NCI-H1417 treated with DMSO at 0.1 percent for 48 hours (cell line): ENCODE measurements at regions not wholly inside any gene's neighbourhood (a gene's known extent, or its start where the extent isn't known, plus 50 kb on each side); places are given as distances from the start of the nearest gene placed in this dataset.
"Not testable (repeated sequence)": the region's sequence is repeated elsewhere in the genome, so short reads cannot be mapped to it uniquely, and the experiment has no call there.

ENCODE experiments used
- DNase-seq: peaks from one replicate; lab custom pipeline; 2025; lab: John Stamatoyannopoulos, UW

DNA sequence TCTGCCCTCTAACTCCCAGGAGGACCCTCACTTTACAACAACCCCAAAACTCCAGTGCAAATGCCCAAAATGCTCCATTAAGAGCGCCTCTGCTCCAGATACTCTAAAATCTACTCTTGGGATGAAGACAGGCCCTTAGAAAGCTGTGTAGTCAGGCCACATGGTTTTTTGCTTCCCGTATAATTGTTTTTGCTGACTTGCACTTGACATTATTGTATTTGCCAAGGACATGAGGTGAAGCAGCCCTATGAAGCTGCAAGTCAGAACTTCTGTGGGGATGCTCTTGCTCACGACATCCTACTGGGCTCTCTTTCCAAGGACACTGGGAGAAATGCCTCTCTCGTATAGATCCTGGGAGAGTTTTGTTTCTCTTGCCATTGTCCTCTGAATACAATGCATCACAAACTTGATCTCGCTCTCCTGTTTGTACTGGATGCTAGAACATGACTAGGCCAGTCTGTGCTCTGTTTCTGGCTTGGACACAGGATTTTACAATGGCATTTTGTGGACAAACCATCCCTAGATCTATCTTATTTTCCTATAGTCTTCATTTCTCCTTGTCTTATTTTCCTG lies 177.2 kb upstream of the DTNBP1 start:
- no peak for DNase-seq

DNA sequence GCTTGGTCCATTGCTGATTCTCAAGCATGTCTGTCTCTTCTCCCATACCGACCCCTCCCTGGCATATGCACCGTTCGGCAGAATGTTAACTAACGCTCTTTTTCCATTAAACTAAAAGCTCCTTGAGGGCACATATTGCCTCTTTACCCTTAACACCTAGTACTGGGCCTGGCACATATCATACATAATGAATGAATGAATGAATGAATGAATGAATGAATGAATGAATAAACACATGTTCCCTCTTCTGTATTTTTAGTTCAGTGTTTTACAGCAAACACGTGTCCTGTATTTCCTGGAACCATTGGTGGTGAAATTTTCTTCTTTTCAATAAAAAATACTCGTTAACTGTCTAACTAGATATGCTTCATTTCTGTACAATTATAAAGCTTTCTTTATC lies 174.4 kb upstream of the DTNBP1 start:
- no peak for DNase-seq

DNA sequence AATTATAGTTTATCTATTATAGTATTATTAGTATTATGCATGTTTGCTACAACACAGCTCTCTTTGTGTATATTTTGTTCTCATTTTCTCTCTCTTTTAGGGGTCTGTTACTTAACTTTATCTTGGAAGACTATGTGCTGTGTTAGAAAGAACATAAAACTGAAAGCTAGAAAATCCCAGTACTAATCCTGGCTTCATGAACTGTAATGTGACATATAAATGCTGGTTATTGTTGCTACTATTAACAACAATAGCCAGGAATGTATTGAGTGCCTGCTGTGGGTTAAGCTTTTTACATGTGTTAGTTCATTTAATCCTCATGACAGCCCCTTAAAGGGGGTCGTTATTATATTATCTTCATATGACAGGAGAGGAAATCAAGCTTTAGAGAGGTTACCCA lies 170.0 kb upstream of the DTNBP1 start:
- DNase-seq, result no peak

DNA sequence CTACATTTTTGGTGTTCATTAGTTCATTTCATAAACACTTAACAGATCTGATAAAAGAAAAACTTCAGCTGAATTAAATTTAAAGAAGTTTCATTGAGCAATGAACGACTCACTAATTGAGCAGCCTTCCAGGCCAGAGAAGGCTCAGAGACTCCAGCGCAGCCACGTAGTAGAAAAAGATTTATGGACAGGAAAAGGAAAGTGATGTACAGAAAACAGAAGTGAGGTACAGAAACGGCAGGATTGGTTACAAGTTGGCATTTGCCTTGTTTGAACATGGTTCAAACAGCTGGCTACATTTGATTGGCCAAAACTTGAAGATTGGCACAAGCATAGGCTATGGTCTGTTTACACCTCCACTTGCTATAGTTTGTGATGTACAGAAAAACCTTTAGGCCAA lies 166.3 kb upstream of the DTNBP1 start:
- no peak for DNase-seq

DNA sequence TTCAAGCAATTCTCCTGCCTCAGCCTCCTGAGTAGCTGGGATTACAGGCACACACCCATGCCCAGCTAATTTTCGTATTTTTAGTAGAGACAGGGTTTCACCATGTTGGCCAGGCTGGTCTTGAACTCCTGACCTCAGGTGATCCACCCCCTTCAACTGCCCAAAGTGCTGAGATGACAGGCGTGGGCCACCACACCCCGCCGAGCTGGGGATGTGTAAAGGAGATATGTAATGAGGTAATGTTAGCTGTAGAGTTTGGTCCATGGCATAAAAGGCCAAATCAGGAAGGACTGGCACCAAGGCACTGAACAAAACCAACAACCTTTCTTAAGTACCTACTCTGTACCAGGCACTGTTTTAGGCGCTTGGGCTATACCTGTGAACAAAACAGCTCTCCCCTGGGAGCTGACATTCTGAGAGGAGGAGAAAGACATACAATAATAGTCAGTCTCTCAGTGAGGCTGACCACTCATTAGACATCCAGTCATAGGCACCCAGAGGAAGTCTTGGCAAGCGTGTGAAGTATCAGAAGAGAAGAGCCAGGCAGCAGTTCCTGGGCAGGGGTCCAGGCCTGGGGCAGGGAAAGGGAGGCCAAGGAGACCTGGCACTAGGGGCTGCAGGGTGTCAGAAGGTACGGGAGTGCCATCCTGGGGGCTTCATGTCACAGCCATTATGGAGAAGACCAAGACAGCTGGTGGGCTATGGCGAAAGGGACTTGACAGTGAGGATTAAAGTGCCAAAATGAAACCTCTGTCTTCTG lies 164.8 kb upstream of the DTNBP1 start:
- no peak for DNase-seq

DNA sequence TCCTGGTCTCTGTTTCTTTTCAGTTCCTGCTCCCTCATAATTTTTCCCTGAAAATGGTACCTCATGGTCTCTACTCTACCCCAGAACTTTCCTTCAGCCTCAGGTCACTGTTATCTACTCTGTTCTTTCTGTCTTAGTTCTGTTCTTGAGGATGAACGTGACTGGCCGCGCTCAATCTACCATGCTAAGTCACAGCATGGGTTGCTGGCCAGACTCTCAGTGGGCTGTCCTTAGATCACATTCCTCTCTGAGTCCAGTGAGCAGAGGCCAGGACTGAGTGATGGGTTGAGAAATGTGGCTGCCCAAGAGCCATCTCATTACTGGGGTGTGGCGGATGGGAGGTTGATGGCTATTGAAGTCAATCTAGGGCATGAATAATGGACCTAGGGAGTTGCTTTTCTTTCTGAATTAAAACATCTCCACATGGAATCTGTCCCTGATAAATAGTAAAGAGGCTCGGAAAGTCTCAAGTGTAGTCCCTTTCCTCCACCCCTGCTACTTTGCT lies 164.0 kb upstream of the DTNBP1 start:
- no peak for DNase-seq

DNA sequence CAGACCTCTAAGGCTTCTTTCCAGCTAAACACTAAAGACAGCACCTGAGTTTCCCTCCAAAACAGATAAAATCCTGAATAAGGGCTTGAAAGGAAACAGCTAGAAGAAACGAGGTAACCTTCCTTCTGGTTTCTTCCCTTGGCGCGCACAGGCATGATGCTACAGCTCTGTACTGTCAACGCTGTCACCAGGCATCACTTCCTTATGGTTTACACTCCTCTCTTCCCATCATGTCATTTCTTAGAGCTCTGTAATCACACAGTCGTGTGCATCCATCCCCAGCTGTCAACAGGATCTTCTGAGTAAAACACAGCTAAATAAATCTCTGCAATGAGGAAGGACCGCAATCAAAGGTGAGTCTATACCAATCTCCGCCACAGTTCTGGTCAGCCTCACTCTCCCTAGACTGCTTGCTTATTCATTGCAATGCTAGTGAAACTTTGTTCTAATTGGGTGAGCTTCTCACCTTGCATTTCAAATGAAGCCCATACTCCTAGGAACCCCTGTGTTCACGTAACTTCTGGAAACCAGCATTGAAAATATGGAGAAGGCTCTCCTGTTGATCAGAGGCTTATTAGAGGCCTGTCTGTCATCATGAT lies 162.6 kb upstream of the DTNBP1 start:
- no peak for DNase-seq

DNA sequence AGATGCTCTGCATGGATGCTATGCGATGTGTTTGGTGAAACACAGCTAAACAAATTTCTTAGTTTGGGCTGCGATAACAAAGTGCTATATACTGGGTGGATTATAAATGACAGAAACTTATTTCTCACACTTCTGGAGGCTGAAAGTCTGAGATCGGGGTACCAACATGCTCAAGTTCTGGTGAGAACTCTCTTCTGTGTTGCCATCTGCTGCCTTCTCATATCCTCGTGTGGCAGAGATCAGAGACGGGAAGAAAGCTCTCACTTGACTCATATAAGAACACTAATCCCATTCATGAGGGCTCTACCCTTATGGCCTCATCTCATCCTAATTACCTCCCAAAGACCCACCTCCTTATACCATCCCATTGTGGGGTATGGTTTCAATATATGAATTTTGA lies 162.0 kb upstream of the DTNBP1 start:
- DNase-seq, result no peak

DNA sequence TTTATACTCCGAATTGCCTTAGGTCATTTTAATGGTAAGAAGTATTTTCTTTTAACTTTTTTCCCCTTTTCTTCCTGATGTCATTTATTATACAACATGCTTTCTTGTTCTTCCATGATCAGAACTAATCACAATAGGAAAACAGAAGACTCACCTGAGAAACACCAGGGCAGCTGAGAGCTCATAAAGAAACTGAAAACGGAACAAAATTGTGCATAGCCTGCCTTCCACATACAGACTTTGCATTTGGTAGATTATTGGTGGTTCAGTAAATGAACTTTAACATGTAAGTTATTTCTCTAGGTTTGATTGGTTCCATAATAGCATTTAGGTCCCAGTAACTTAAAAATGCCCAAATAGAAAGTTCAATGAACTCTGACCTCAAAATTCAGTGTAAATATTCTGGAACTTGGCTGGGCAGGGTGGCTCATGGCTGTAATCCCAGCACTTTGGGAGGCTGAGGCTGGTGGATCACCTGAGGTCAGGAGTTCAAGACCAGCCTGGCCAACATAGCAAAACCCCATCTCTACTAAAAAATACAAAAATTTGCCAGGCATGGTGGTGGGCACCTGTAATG lies 161.1 kb upstream of the DTNBP1 start:
- no peak for DNase-seq

DNA sequence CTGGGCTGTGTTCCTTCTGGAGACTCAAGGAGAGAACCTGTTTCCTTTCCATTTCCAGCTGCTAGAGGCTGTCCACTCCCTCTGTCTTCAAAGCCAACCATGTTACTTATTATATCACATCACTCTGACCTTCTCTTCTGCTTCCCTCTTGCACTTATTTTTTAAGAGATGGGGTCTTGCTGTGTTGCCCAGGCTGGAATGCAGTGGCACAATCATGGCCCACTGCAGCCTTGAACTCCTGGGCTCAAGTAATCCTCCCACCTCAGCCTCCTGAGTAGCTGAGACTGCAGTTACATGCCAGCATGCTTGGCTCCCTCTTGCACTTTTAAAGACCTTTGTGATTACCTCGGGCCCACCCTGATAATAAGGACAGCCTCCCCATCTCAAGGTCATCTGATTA lies 160.0 kb upstream of the DTNBP1 start:
- DNase-seq, result no peak

DNA sequence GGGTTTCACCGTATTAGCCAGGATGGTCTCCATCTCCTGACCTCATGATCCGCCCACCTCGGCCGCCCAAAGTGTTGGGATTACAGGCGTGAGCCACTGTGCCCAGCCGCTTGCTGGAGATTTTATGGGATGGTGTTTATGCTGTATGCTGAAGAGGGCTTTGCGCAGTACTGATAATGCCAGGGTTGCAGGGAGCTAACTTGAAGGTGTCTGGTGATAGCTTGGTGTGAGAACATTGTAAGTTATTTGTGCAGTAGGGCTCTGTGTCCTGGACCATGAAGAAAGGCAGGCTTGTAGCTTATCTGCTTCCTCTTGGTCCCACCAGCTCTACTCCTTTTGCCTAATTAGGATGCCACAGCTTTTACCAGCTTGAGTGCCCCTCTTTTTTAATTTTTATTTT lies 157.0 kb upstream of the DTNBP1 start:
- no peak for DNase-seq

DNA sequence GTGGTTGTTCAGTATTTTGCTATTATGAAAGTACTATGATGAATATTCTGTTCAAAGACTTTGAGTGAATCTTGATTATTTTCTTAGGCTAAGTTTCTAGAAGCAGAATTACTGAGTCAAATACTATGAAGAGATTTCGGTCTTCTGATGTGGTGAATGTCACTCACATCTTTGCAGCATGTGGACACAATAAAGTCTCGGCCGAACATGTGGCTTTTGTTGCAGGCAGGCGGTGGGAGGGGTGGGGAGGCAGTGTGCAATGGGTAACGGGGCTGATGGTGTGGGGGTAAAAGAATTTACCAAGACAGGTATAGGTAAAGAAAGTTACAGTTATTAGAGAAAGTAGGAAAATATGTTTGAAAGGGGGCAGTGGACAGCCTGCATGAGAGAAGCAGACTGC lies 156.4 kb upstream of the DTNBP1 start:
- no peak for DNase-seq

DNA sequence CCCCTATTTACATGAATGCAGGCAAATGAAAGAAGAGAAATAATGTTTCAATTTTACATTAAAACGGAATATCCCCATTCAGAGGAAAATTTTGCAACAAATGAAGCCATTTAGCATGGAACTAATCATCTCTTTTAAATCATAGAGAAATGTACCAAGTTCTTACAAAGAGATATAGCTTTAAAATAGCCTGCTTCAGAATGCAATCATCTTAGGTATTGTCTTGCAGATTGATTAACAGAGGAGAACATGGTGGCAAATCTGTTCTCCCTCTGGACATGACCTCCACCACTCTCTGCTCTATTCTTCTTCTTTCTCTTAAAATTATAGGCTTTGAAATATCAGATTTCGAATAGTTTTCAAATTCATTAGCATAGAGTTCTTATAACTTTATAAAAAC lies 155.7 kb upstream of the DTNBP1 start:
- no peak for DNase-seq

DNA sequence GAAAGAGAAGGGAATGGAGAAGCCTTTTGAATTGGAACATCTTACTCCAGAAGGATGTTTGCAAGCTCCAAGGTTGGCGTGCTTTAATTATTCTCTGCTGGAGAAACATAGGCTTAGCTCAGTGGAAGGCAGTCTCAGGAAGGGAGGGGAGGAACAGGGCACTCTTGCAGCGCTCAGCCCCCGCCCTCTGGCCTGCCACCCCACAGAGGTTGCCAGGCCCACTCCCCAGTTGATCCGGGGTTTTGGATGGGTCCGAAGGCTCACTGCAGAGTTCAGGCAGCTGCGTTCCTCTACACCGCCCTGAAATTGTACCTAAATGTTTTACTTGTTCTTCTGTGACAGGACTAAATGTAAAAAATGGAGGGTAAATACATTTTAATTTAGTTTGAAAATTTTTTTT lies 155.2 kb upstream of the DTNBP1 start:
- no peak for DNase-seq

DNA sequence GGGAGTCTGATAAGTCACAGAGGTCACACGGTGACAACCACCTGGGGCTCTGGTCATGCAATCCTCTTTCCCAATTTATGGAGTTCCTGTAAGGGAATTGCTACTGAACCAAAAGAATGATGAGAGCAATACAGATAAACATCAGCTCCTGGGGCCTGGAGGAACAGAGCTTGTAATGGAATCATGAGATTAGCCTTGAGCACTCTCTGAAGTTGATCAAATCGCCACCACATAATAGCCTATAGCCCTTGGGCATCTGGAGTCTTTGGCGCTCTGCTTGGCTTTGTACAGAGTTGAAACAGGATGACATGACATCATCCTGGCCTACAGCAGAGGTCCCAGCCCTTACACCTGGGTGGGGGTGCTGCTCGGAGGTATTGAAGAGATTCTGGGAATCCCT lies 154.3 kb upstream of the DTNBP1 start:
- no peak for DNase-seq

DNA sequence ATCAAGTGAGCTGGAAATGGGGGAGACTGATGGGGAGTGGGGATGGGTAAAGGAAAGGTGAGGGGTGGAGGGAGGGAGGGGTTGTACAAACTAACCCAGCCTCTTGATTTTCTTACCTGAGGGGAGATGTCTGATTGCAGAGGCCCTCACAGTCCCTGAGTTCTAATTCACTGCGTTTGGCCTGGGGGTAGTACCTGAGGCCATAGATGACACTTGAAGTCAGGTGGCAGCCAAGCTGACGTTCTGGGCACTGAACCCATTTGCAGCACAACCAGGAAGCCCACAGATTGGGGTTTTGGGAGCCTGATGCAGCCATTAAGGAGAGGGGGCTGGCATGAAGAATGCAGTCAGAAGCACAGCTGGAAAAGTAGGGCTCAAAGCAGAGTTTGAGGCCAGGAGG lies 153.8 kb upstream of the DTNBP1 start:
- DNase-seq, result no peak

DNA sequence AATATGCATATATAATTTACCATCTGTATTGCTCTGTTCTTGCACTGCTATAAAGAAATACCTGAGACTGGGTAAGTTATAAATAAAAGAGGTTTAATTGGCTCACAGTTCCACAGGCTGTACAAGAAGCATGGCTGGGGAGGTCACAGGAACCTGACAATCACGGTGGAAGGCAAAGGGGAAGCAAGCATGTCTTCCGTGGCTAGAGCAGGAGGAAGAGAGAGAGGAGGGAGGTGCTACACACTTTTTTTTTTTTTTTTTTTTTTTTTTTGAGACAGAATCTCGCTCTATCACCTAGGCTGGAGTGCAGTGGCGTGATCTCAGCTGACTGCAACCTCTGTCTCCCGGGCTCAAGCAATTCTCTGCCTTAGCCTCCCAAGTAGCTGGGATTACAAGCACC lies 150.9 kb upstream of the DTNBP1 start:
- DNase-seq, result not testable (repeated sequence)

DNA sequence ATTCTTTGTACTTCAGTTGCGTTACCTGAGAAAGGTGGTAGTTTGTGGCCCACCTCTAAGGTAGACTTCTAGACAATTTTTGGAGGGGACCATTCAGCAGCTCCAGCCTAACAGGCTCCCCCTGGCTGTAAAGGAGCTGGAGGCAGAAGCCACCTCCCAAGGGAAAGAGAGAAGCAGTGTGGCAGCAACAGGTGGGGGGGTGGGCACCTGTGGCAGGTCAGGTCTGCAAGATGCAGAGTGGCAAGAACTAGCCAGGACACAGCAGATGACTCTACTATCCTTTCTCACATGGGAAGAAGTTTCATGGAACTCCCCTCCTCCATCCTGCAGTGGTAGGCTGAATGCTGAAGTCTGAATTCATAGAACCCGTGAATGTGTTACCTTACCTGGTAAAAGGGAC lies 148.3 kb upstream of the DTNBP1 start:
- no peak for DNase-seq

DNA sequence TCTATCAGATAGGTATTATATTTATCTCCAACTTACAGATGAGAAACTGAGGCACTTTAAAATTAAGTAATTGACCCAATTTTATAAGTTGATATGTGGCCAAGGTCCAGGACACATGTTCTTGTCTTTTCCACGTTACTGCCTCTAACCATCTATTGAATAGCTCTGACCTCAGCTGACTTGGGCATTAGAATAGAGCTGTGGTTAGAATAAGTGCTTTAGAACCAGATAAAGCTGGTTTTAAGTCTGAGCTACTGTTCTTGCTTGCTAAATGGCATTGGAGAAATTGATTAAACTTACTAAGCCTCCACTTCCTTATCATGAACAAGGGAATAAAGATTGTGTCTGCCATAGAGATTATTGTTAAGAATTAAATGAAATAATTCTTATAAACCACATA lies 147.8 kb upstream of the DTNBP1 start:
- DNase-seq, result no peak

DNA sequence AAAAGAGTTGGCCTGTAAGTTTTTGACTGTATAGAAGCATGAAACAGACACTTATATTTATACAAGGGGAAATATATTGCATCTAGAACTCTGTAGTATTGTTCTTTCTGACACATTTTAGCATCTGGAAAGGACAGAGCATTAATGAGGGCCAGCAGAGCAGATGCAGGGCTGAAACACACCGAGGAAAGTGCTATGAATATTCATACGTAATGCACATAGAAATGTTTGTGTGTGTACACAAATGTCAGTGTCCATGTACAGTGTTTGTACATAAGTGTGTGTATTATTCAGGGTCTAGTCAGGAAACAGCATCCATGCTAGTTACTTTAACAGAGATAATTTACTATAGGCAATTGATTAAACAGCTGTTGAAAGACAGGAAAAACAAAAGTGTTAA lies 146.5 kb upstream of the DTNBP1 start:
- no peak for DNase-seq

DNA sequence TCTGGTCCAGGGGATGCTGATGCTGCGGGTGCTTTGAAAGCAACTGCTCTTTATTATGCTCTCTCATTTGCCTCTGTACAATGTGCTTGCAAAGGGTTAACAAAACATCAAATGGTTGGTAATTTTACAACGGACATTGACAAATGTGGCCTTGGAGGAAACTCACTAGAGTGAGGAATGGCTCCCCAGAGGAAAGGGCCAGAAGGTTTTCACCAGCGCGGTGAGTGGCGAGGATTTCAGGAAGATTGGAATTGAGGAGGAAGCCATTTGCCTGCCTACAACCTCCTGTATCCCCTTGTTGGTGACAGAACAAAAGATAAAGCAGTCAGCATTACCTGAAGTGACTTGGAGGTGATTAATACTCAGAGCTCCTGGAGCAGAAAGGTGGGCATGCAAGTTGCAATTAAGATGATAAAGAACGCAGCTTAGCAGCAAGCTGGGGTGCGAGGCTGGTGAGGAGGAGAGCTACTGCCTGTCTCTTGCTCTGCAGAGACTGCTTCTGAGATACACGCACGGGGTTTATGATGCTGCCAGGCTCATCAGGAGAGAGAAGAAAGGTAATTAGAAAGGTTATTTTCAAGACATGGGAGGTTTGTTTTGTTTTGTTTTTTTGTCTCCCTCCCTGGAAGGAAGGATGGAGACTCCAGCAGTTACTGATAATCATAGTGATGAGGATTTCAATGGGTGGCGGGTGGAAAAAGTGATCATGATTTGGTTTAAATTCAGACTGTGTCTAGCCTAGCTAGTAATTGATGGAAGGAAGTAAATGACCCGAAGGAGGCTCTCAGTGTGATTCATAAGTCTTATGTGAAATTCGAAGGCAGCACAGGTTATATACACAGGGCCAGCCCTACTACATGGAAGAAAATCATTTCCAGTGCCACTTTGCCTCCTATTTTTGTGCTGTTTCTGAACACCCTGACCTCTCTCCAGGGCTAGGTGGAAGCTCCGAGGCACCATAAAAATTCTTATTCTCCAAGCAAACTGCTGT lies 141.6 kb upstream of the DTNBP1 start:
- DNase-seq, result no peak

DNA sequence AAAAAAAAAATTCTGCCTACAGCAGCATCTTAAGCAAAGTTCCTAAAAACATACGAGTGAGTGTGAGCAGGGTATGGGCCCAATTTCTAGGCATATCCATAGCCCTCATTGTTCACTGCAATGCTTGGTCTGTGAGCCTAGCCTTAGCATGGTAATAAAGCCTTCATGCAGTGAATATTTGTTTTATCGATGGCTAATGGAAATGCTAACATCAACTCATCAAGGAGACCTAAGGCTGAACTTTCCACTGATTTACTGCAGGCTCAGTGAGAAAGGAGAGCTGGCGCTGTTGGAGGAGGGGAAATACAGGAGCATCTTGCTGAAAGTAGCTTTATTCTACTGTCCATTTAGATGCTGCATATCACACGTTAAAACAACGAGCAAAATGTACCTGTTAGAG lies 139.6 kb upstream of the DTNBP1 start:
- DNase-seq, result no peak
